GM18502 (cell line): ENCODE measurements at regions not wholly inside any gene's neighbourhood (a gene's known extent, or its start where the extent isn't known, plus 50 kb on each side); places are given as distances from the start of the nearest gene placed in this dataset.
"Not testable (repeated sequence)": the region's sequence is repeated elsewhere in the genome, so short reads cannot be mapped to it uniquely, and the experiment has no call there.

ENCODE experiments used
- ATAC-seq: cut with Tn5 transposase; IDR thresholded peaks from one replicate; pipeline ENCODE4 v1.9.1; 2021; ENCODE audit warnings: mild to moderate bottlenecking; ENCODE audit not compliant: unreplicated experiment, poor library complexity

- not testable (repeated sequence) for ATAC-seq
Measured at GRCh38 chr5:42319546-42319945, 103.7 kb upstream of the GHR start.

- ATAC-seq: no peak
Measured at GRCh38 chr5:42321785-42322184, 101.5 kb upstream of the GHR start.

- ATAC-seq: no peak
Measured at GRCh38 chr5:42337143-42337542, 86.1 kb upstream of the GHR start.

GRCh38 chr5:42337607-42338006 is 85.6 kb upstream of the GHR start:
- no peak for ATAC-seq

- ATAC-seq: no peak
Measured at GRCh38 chr5:42338136-42338535, 85.1 kb upstream of the GHR start.

GRCh38 chr5:42349163-42349562 is 74.1 kb upstream of the GHR start:
- no peak for ATAC-seq

GRCh38 chr5:42351956-42352355 is 71.3 kb upstream of the GHR start:
- no peak for ATAC-seq

- no peak for ATAC-seq
Measured at GRCh38 chr5:42360056-42360455, 63.2 kb upstream of the GHR start.

GRCh38 chr5:42360616-42361314 is 62.5 kb upstream of the GHR start:
- no peak for ATAC-seq

- ATAC-seq: no peak
Measured at GRCh38 chr5:42361315-42361688, 61.9 kb upstream of the GHR start.

- ATAC-seq: no peak
Measured at GRCh38 chr5:42366051-42366450, 57.2 kb upstream of the GHR start.
